ENCODE measurements at regions not wholly inside any gene's neighbourhood (a gene's known extent, or its start where the extent isn't known, plus 50 kb on each side); places are given as distances from the start of the nearest gene placed in this dataset.

- Histone ChIP-seq H3K27ac (no peak overlapping the region), H3K4me1 (no peaks in the 10 kb centered on the region), H3K4me3 (no peak overlapping the region), H3K27me3 (no peaks in the 10 kb centered on the region), H3K9me3 (no peaks in the 10 kb centered on the region), H3K36me3 (no peaks in the 10 kb centered on the region)
- no peak for DNase-seq
- ATAC-seq (ENCODE audit: low FRiP score in 2 of 2), result no peak
- no peak for TF ChIP-seq EP300 (IDR thresholded peaks at IDR 0.05)
- TF ChIP-seq, protein P1, sequence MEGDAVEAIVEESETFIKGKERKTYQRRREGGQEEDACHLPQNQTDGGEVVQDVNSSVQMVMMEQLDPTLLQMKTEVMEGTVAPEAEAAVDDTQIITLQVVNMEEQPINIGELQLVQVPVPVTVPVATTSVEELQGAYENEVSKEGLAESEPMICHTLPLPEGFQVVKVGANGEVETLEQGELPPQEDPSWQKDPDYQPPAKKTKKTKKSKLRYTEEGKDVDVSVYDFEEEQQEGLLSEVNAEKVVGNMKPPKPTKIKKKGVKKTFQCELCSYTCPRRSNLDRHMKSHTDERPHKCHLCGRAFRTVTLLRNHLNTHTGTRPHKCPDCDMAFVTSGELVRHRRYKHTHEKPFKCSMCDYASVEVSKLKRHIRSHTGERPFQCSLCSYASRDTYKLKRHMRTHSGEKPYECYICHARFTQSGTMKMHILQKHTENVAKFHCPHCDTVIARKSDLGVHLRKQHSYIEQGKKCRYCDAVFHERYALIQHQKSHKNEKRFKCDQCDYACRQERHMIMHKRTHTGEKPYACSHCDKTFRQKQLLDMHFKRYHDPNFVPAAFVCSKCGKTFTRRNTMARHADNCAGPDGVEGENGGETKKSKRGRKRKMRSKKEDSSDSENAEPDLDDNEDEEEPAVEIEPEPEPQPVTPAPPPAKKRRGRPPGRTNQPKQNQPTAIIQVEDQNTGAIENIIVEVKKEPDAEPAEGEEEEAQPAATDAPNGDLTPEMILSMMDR (IDR thresholded peaks at IDR 0.05), result no peak
- no peak for TF ChIP-seq POLR2AphosphoS5 (IDR thresholded peaks at IDR 0.05)
- TF ChIP-seq POLR2A (IDR thresholded peaks at IDR 0.05), result no peak
- 94 to 96% methylated on average over 1 of the region's 1 CpG for WGBS, 2 donors
Measured at GRCh38 chr21:14755086-14755485, 209.0 kb upstream of the SAMSN1 start.

DNA sequence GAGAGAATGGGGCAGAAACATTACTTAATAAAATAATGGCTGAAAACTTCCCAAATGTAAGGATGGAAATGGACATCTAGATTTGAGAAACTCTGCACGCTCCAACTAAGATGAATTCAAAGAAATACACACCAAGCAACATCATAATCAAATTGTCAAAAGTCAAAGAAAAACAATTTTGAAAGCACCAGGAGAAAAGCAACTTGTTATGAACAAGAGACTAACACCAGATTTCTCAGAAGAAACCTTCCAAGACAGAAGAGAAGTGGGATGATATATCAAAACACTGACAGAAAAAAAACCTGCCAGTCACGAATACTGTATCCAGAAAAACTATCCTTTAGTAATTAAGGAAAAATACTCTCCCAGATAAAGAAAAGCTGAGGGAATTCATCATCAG, 208.6 kb upstream of the SAMSN1 start:
- Histone ChIP-seq H3K4me3 (no peak overlapping the region), H3K27me3 (no peaks in the 10 kb centered on the region), H3K27ac (no peak overlapping the region), H3K4me1 (no peaks in the 10 kb centered on the region), H3K36me3 (no peaks in the 10 kb centered on the region), H3K9me3 (no peaks in the 10 kb centered on the region)
- ATAC-seq (ENCODE audit: low FRiP score in 2 of 2) (no peak), DNase-seq (no peak)
- no peak for TF ChIP-seq EP300 (IDR thresholded peaks at IDR 0.05)
- WGBS, 2 donors, result 91 to 95% methylated on average over 2 of the region's 2 CpGs

- no peaks in the 10 kb centered on the region for H3K36me3 ChIP-seq
- H3K9me3 ChIP-seq, result no peaks in the 10 kb centered on the region
- H3K4me1 ChIP-seq, result no peaks in the 10 kb centered on the region
- 81 to 92% methylated on average over 1 of the region's 1 CpG for WGBS, 2 donors
- no peaks in the 10 kb centered on the region for H3K27me3 ChIP-seq
- DNase-seq, result no peak
- ATAC-seq (ENCODE audit: low FRiP score in 2 of 2), result no peak
- no peak overlapping the region for H3K4me3 ChIP-seq
- TF ChIP-seq, protein P1 (IDR thresholded peaks at IDR 0.05), result no peak
- no peak for TF ChIP-seq EP300 (IDR thresholded peaks at IDR 0.05)
- TF ChIP-seq POLR2A (IDR thresholded peaks at IDR 0.05), result no peak
- TF ChIP-seq POLR2AphosphoS5 (IDR thresholded peaks at IDR 0.05), result no peak
- H3K27ac ChIP-seq, result no peak overlapping the region
Measured at GRCh38 chr21:14754259-14754604, 208.1 kb upstream of the SAMSN1 start.

GRCh38 chr21:14753466-14754258, 207.5 kb upstream of the SAMSN1 start:
- H3K27me3 ChIP-seq, result no peaks in the 10 kb centered on the region
- 86 to 88% methylated on average over 2 of the region's 2 CpGs for WGBS, 2 donors
- TF ChIP-seq, protein P1 (IDR thresholded peaks at IDR 0.05), result no peak
- no peak for TF ChIP-seq POLR2A (IDR thresholded peaks at IDR 0.05)
- TF ChIP-seq EP300 (IDR thresholded peaks at IDR 0.05), result no peak
- TF ChIP-seq POLR2AphosphoS5 (IDR thresholded peaks at IDR 0.05), result no peak
- no peak overlapping the region for H3K4me3 ChIP-seq
- H3K4me1 ChIP-seq, result no peaks in the 10 kb centered on the region
- ATAC-seq (ENCODE audit: low FRiP score in 2 of 2) (no peak), DNase-seq (no peak)
- no peaks in the 10 kb centered on the region for H3K36me3 ChIP-seq
- no peaks in the 10 kb centered on the region for H3K9me3 ChIP-seq
- H3K27ac ChIP-seq, result no peak overlapping the region

- no peak for DNase-seq
- no peaks in the 10 kb centered on the region for H3K4me1 ChIP-seq
- TF ChIP-seq, protein P1 (IDR thresholded peaks at IDR 0.05), result no peak
- no peak for TF ChIP-seq POLR2A (IDR thresholded peaks at IDR 0.05)
- TF ChIP-seq POLR2AphosphoS5 (IDR thresholded peaks at IDR 0.05), result no peak
- TF ChIP-seq EP300 (IDR thresholded peaks at IDR 0.05), result no peak
Measured at GRCh38 chr21:14753069-14753465, 207.0 kb upstream of the SAMSN1 start.

More at GRCh38 chr21:14753069-14753465, 207.0 kb upstream of the SAMSN1 start:
- H3K36me3 ChIP-seq, result no peaks in the 10 kb centered on the region
- no peak overlapping the region for H3K4me3 ChIP-seq
- ATAC-seq (ENCODE audit: low FRiP score in 2 of 2), result no peak
- no peak overlapping the region for H3K27ac ChIP-seq
- H3K27me3 ChIP-seq, result no peaks in the 10 kb centered on the region
- H3K9me3 ChIP-seq, result no peaks in the 10 kb centered on the region
